GM23338 (cell line): ENCODE measurements at regions not wholly inside any gene's neighbourhood (a gene's known extent, or its start where the extent isn't known, plus 50 kb on each side); places are given as distances from the start of the nearest gene placed in this dataset.

Experiments
- ATAC-seq: fragments of 200-7000 bp; cut with Tn5 transposase; 3 replicates; pipeline ENCODE4 v1.9.1; 2020
- DNase-seq: peaks from one replicate; pipeline ENCODE4 v3.0.0-alpha.2; 2015; ENCODE audit warnings: low spot score
- H2AFZ ChIP-seq: fragments of 200-600 bp; sonication (generic); 2 replicates; pipeline ENCODE4 v1.8.0; 2016; ENCODE audit warnings: antibody characterized with exemption, mild to moderate bottlenecking, moderate library complexity
- H3F3A ChIP-seq: fragments of 200-600 bp; sonication (generic); replicated peaks from 2 replicates; pipeline ENCODE4 v1.8.0; 2017; ENCODE audit warnings: antibody characterized with exemption, mixed run types, low read depth
- H3K27ac ChIP-seq: fragments of 200-600 bp; sonication (generic); 2 replicates; pipeline ENCODE4 v1.6.1; 2016; ENCODE audit warnings: low read depth
- H3K27me3 ChIP-seq: fragments of 200-600 bp; sonication (generic); 2 replicates; pipeline ENCODE4 v1.8.0; 2016; ENCODE audit warnings: mild to moderate bottlenecking, mixed run types, moderate library complexity; ENCODE audit not compliant: insufficient read depth
- H3K36me3 ChIP-seq: fragments of 200-600 bp; sonication (generic); 2 replicates; pipeline ENCODE4 v1.8.0; 2016; ENCODE audit warnings: mild to moderate bottlenecking; ENCODE audit not compliant: insufficient read depth
- H3K4me1 ChIP-seq: fragments of 200-600 bp; sonication (generic); 2 replicates; pipeline ENCODE4 v1.8.0; 2016; ENCODE audit warnings: mild to moderate bottlenecking, moderate library complexity; ENCODE audit not compliant: insufficient read depth
- H3K4me2 ChIP-seq: fragments of 200-600 bp; sonication (generic); 2 replicates; pipeline ENCODE4 v1.7.1; 2017; ENCODE audit warnings: mixed run types
- H3K4me3 ChIP-seq: fragments of 200-600 bp; sonication (generic); 2 replicates; pipeline ENCODE4 v1.6.1; 2016; ENCODE audit warnings: mixed run types
- H3K79me2 ChIP-seq: fragments of 200-600 bp; sonication (generic); replicated peaks from 2 replicates; pipeline ENCODE4 v1.8.0; 2017; ENCODE audit warnings: mild to moderate bottlenecking; ENCODE audit not compliant: insufficient read depth
- H3K9me2 ChIP-seq: fragments of 200-600 bp; sonication (generic); 2 replicates; pipeline ENCODE4 v1.8.0; 2017; ENCODE audit not compliant: insufficient read depth
- H4K20me1 ChIP-seq: fragments of 200-600 bp; sonication (generic); replicated peaks from 2 replicates; pipeline ENCODE4 v1.8.0; 2017; ENCODE audit warnings: mild to moderate bottlenecking; ENCODE audit not compliant: insufficient read depth
- H3K27ac Mint-ChIP-seq: 2 replicates; pipeline ENCODE4 v1.8.0; 2020; ENCODE audit warnings: inconsistent platforms, mild to moderate bottlenecking, moderate library complexity, mixed read lengths
- H3K27me3 Mint-ChIP-seq: 3 replicates; pipeline ENCODE4 v1.8.0; 2022; ENCODE audit warnings: low read depth, mild to moderate bottlenecking, moderate library complexity, mixed read lengths, inconsistent platforms; ENCODE audit not compliant: insufficient read depth, poor library complexity
- H3K36me3 Mint-ChIP-seq: 3 replicates; pipeline ENCODE4 v1.8.0; 2021; ENCODE audit warnings: low read depth, mild to moderate bottlenecking, inconsistent platforms, moderate library complexity, mixed read lengths
- H3K4me1 Mint-ChIP-seq: 3 replicates; pipeline ENCODE4 v1.8.0; 2020; ENCODE audit warnings: mild to moderate bottlenecking, inconsistent platforms, mixed read lengths
- H3K4me3 Mint-ChIP-seq: 3 replicates; pipeline ENCODE4 v1.8.0; 2021; ENCODE audit warnings: moderate library complexity, mild to moderate bottlenecking, inconsistent platforms, mixed read lengths
- H3K9me3 Mint-ChIP-seq: 3 replicates; pipeline ENCODE4 v1.8.0; 2020; ENCODE audit warnings: moderate library complexity, mild to moderate bottlenecking, inconsistent platforms, mixed read lengths
- CREB1 ChIP-seq: fragments of 250-450 bp; sonication (Bioruptor Pico); IDR thresholded peaks from 2 replicates; pipeline ENCODE4 v1.5.0; 2020; ENCODE audit warnings: low read depth, mild to moderate bottlenecking, moderate library complexity
- CTCF ChIP-seq, 2 experiments: fragments of 200-600 bp in 1 of 2; sonication (generic) in 1 of 2; conservative IDR thresholded peaks; 2 replicates each; pipeline versions ENCODE4 v1.5.1 to v1.6.1; 2016 to 2017; ENCODE audit warnings: antibody characterized with exemption in 2 of 2, low read depth in 2 of 2, mild to moderate bottlenecking in 2 of 2, moderate library complexity in 1 of 2
- EZH2 ChIP-seq: fragments of 200-600 bp; sonication (generic); IDR thresholded peaks from one replicate; pipeline ENCODE4 v1.8.0; 2017; ENCODE audit warnings: antibody characterized with exemption, mild to moderate bottlenecking, low read depth; ENCODE audit not compliant: unreplicated experiment
- EZH2phosphoT487 ChIP-seq: fragments of 200-600 bp; sonication (generic); IDR thresholded peaks from one replicate; pipeline ENCODE4 v1.8.1; 2018; ENCODE audit warnings: antibody characterized with exemption; ENCODE audit not compliant: unreplicated experiment
- JUNB ChIP-seq: IDR thresholded peaks from one replicate; pipeline ENCODE4 v1.6.1; 2016; ENCODE audit warnings: antibody characterized with exemption; ENCODE audit not compliant: unreplicated experiment
- NANOG ChIP-seq: IDR thresholded peaks from 2 replicates; pipeline ENCODE4 v1.6.1; 2016; ENCODE audit warnings: antibody characterized with exemption, borderline replicate concordance
- POLR2AphosphoS5 ChIP-seq: IDR thresholded peaks from 2 replicates; pipeline ENCODE4 v1.6.1; 2016; ENCODE audit warnings: antibody characterized with exemption, low read depth
- STAT1 ChIP-seq: IDR thresholded peaks from one replicate; pipeline ENCODE4 v1.6.1; 2016; ENCODE audit warnings: antibody characterized with exemption; ENCODE audit not compliant: unreplicated experiment
- ZNF114 ChIP-seq: fragments of 250-450 bp; sonication (Bioruptor Pico); IDR thresholded peaks from 2 replicates; pipeline ENCODE4 v1.5.0; 2020; ENCODE audit warnings: mild to moderate bottlenecking, moderate library complexity
- ZNF331 ChIP-seq: fragments of 250-450 bp; sonication (Bioruptor Pico); IDR thresholded peaks from 2 replicates; pipeline ENCODE4 v1.5.0; 2020; ENCODE audit warnings: low read depth, mild to moderate bottlenecking, moderate library complexity
- ZNF462 ChIP-seq: fragments of 250-450 bp; sonication (Bioruptor Pico); IDR thresholded peaks from 2 replicates; pipeline ENCODE4 v1.5.0; 2020; ENCODE audit warnings: mild to moderate bottlenecking, moderate library complexity
- TF ChIP-seq, protein P1 (sequence below): IDR thresholded peaks from 2 replicates; pipeline ENCODE4 v1.6.1; 2016; ENCODE audit warnings: antibody characterized with exemption
- TF ChIP-seq, protein P2 (sequence below): IDR thresholded peaks from one replicate; pipeline ENCODE4 v1.6.1; 2018; ENCODE audit warnings: antibody characterized with exemption; ENCODE audit not compliant: unreplicated experiment

- no peaks in the 10 kb centered on the region for H3K27me3 ChIP-seq
- ATAC-seq (no peak), DNase-seq (no peak)
- TF ChIP-seq, protein P1, sequence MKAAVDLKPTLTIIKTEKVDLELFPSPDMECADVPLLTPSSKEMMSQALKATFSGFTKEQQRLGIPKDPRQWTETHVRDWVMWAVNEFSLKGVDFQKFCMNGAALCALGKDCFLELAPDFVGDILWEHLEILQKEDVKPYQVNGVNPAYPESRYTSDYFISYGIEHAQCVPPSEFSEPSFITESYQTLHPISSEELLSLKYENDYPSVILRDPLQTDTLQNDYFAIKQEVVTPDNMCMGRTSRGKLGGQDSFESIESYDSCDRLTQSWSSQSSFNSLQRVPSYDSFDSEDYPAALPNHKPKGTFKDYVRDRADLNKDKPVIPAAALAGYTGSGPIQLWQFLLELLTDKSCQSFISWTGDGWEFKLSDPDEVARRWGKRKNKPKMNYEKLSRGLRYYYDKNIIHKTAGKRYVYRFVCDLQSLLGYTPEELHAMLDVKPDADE = no peak
- TF ChIP-seq POLR2AphosphoS5 (no peak), CTCF (conservative IDR thresholded peaks at IDR 0.05; ENCODE audit: low read depth in 2 of 2) (no peak), STAT1 (no peak), ZNF462 (CRISPR knock-in tag) (no peak), CREB1 (CRISPR knock-in tag) (no peak), ZNF114 (CRISPR knock-in tag) (no peak), ZNF331 (no peak), JUNB (no peak), NANOG (no peak), EZH2phosphoT487 (no peak), EZH2 (no peak)
- TF ChIP-seq, protein P2, sequence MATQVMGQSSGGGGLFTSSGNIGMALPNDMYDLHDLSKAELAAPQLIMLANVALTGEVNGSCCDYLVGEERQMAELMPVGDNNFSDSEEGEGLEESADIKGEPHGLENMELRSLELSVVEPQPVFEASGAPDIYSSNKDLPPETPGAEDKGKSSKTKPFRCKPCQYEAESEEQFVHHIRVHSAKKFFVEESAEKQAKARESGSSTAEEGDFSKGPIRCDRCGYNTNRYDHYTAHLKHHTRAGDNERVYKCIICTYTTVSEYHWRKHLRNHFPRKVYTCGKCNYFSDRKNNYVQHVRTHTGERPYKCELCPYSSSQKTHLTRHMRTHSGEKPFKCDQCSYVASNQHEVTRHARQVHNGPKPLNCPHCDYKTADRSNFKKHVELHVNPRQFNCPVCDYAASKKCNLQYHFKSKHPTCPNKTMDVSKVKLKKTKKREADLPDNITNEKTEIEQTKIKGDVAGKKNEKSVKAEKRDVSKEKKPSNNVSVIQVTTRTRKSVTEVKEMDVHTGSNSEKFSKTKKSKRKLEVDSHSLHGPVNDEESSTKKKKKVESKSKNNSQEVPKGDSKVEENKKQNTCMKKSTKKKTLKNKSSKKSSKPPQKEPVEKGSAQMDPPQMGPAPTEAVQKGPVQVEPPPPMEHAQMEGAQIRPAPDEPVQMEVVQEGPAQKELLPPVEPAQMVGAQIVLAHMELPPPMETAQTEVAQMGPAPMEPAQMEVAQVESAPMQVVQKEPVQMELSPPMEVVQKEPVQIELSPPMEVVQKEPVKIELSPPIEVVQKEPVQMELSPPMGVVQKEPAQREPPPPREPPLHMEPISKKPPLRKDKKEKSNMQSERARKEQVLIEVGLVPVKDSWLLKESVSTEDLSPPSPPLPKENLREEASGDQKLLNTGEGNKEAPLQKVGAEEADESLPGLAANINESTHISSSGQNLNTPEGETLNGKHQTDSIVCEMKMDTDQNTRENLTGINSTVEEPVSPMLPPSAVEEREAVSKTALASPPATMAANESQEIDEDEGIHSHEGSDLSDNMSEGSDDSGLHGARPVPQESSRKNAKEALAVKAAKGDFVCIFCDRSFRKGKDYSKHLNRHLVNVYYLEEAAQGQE = no peak
- Mint-ChIP-seq H3K27ac (no peak overlapping the region), H3K27me3 (peaks cover 16% of the 10 kb centered on the region), H3K36me3 (no peaks in the 10 kb centered on the region), H3K4me3 (no peak overlapping the region), H3K9me3 (no peaks in the 10 kb centered on the region), H3K4me1 (peaks cover 33% of the 10 kb centered on the region)
- H3F3A ChIP-seq = no peaks in the 10 kb centered on the region
- H3K27ac ChIP-seq = no peak overlapping the region
- H3K4me2 ChIP-seq = no peak overlapping the region
- H4K20me1 ChIP-seq = no peaks in the 10 kb centered on the region
- H3K4me1 ChIP-seq = peaks cover 11% of the 10 kb centered on the region
- H3K36me3 ChIP-seq = no peaks in the 10 kb centered on the region
- H3K79me2 ChIP-seq = no peaks in the 10 kb centered on the region
- H3K4me3 ChIP-seq = no peak overlapping the region
- H2AFZ ChIP-seq = no peak overlapping the region
- H3K9me2 ChIP-seq = 0 out of 2 replicates have a peak, but pooled peaks cover 3% of the 10 kb centered on the region
Observed at GRCh38 chr1:29896791-29897714, 660.7 kb downstream of the PTPRU start.
